GM18502 (cell line): ENCODE measurements at regions not wholly inside any gene's neighbourhood (a gene's known extent, or its start where the extent isn't known, plus 50 kb on each side); places are given as distances from the start of the nearest gene placed in this dataset.

ENCODE experiments used
- ATAC-seq: cut with Tn5 transposase; IDR thresholded peaks from one replicate; pipeline ENCODE4 v1.9.1; 2021; ENCODE audit warnings: mild to moderate bottlenecking; ENCODE audit not compliant: unreplicated experiment, poor library complexity

GRCh38 chr2:126822921-126823320 is 75.8 kb upstream of the TEX51 start:
- no peak for ATAC-seq

GRCh38 chr2:126823951-126824350 is 74.7 kb upstream of the TEX51 start:
- ATAC-seq: no peak

- no peak for ATAC-seq
These were observed 74.0 kb upstream of the TEX51 start for GRCh38 chr2:126824663-126825062.

- ATAC-seq: no peak
These were observed 73.4 kb upstream of the TEX51 start for GRCh38 chr2:126825316-126825715.

- ATAC-seq: no peak
These were observed 72.2 kb upstream of the TEX51 start for GRCh38 chr2:126826491-126826890.

- ATAC-seq: no peak
These were observed 71.3 kb upstream of the TEX51 start for GRCh38 chr2:126827371-126827770.

- no peak for ATAC-seq
These were observed 70.6 kb upstream of the TEX51 start for GRCh38 chr2:126828051-126828450.

GRCh38 chr2:126828491-126828890 is 70.2 kb upstream of the TEX51 start:
- ATAC-seq: no peak

GRCh38 chr2:126831234-126832005 is 67.3 kb upstream of the TEX51 start:
- no peak for ATAC-seq

- no peak for ATAC-seq
These were observed 66.7 kb upstream of the TEX51 start for GRCh38 chr2:126832014-126832413.

- ATAC-seq: no peak
These were observed 65.9 kb upstream of the TEX51 start for GRCh38 chr2:126832757-126833156.

- ATAC-seq: no peak
These were observed 64.6 kb upstream of the TEX51 start for GRCh38 chr2:126834006-126834659.

GRCh38 chr2:126835261-126835660 is 63.4 kb upstream of the TEX51 start:
- no peak for ATAC-seq

GRCh38 chr2:126835831-126836230 is 62.9 kb upstream of the TEX51 start:
- no peak for ATAC-seq

- ATAC-seq: no peak
These were observed 61.7 kb upstream of the TEX51 start for GRCh38 chr2:126836761-126837679.

- no peak for ATAC-seq
These were observed 60.5 kb upstream of the TEX51 start for GRCh38 chr2:126837966-126838715.

GRCh38 chr2:126838716-126838985 is 60.0 kb upstream of the TEX51 start:
- no peak for ATAC-seq

GRCh38 chr2:126839796-126840195 is 58.9 kb upstream of the TEX51 start:
- no peak for ATAC-seq

- no peak for ATAC-seq
These were observed 55.6 kb upstream of the TEX51 start for GRCh38 chr2:126843081-126843480.

- no peak for ATAC-seq
These were observed 52.4 kb upstream of the TEX51 start for GRCh38 chr2:126846241-126846640.
